Activated naive CD4-positive, alpha-beta T cell treated with anti-CD3 and anti-CD28 coated beads, Interleukin-2, amount 10 ng/mL, durations not matched to agents 7 days and 5 days (primary cell): ENCODE measurements at regions not wholly inside any gene's neighbourhood (a gene's known extent, or its start where the extent isn't known, plus 50 kb on each side); places are given as distances from the start of the nearest gene placed in this dataset.

Experiments
- CTCF ChIA-PET: fragments of 350-600 bp; sonication (Branson Sonifier 250); formaldehyde crosslinking; loops from one replicate; lab custom pipeline; 2021; ENCODE audit warnings: antibody characterized with exemption; lab: Charles Lee
- DNase-seq: peaks from one replicate; pipeline ENCODE4 v3.0.0-alpha.2; 2020
- H3K27ac Mint-ChIP-seq: one replicate; pipeline ENCODE4 v1.8.0; 2021; ENCODE audit warnings: mild to moderate bottlenecking, moderate library complexity, mixed read lengths
- H3K27me3 Mint-ChIP-seq: one replicate; pipeline ENCODE4 v1.8.0; 2021; ENCODE audit warnings: mild to moderate bottlenecking, mixed read lengths
- H3K36me3 Mint-ChIP-seq: one replicate; pipeline ENCODE4 v1.8.0; 2021; ENCODE audit warnings: mixed read lengths
- H3K4me1 Mint-ChIP-seq: one replicate; pipeline ENCODE4 v1.8.0; 2021; ENCODE audit warnings: mixed read lengths
- H3K4me3 Mint-ChIP-seq: one replicate; pipeline ENCODE4 v1.8.0; 2021; ENCODE audit warnings: mild to moderate bottlenecking, moderate library complexity, mixed read lengths
- H3K9me3 Mint-ChIP-seq: one replicate; pipeline ENCODE4 v1.8.0; 2021; ENCODE audit warnings: mixed read lengths

- Mint-ChIP-seq H3K4me1 (peaks cover 11% of the 10 kb centered on the region), H3K27ac (no peak overlapping the region), H3K9me3 (peaks cover 6% of the 10 kb centered on the region), H3K27me3 (peaks cover 34% of the 10 kb centered on the region), H3K36me3 (no peaks in the 10 kb centered on the region), H3K4me3 (no peak overlapping the region)
- no peak for DNase-seq
- CTCF ChIA-PET: no interaction called here
Observed at GRCh38 chr21:43322311-43322710, 104.6 kb downstream of the SIK1 start.

DNA sequence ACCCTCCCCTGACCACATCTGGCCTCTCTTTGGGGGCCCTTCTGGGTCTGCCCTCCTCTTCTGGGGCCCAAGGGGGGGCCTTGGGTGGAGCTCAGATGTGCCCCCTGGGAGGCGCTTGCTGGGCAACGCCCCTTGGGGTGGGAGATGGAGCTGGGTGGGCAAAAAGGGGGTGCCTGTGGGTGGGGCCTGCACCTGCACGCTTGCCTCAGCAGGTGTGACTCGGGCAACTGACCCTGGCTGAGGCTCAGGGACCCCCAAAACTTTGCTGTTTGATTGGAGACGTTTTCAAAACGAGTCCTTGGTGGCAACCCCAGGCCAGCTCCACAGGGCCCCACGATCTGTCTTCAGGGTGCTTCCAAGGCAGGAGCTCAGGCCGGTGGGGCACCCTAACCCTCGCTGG lies 105.3 kb downstream of the SIK1 start:
- CTCF ChIA-PET: no interaction called here
- no peak for DNase-seq
- H3K27ac Mint-ChIP-seq: no peak overlapping the region
- H3K4me1 Mint-ChIP-seq: peaks cover 11% of the 10 kb centered on the region
- peaks cover 6% of the 10 kb centered on the region for H3K9me3 Mint-ChIP-seq
- no peaks in the 10 kb centered on the region for H3K36me3 Mint-ChIP-seq
- H3K27me3 Mint-ChIP-seq: peaks cover 28% of the 10 kb centered on the region
- no peak overlapping the region for H3K4me3 Mint-ChIP-seq

- Mint-ChIP-seq H3K4me3 (no peak overlapping the region), H3K4me1 (peaks cover 6% of the 10 kb centered on the region), H3K36me3 (no peaks in the 10 kb centered on the region), H3K27me3 (peaks cover 31% of the 10 kb centered on the region), H3K9me3 (peaks cover 6% of the 10 kb centered on the region), H3K27ac (no peak overlapping the region)
- DNase-seq: no peak
- CTCF ChIA-PET: no interaction called here
Observed at GRCh38 chr21:43321111-43321510, 105.8 kb downstream of the SIK1 start.

DNA sequence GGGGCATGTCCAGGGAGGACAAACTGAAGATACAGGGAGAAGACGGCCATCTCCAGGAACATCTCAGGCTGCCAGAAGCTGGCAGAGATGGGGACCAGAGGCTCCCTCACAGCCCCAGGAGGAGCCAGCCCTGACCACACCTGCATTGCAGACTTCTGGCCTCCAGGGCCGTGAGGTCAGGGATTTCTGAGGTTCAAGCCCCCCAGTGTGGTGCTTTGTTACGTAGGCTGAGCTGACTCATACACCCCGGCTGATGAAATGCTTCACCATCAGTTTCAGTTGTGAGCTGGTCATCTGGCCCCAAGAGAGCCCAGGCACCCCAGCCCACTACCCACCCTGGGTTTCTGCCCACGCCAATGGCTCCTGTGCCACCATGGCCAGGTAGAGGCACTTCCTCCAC lies 106.4 kb downstream of the SIK1 start:
- peaks cover 2% of the 10 kb centered on the region for H3K4me1 Mint-ChIP-seq

GRCh38 chr21:43318841-43319781 lies 107.8 kb downstream of the SIK1 start:
- Mint-ChIP-seq H3K27ac (no peak overlapping the region), H3K4me3 (no peak overlapping the region), H3K4me1 (peaks cover 4% of the 10 kb centered on the region), H3K9me3 (peaks cover 6% of the 10 kb centered on the region), H3K27me3 (peaks cover 47% of the 10 kb centered on the region), H3K36me3 (no peaks in the 10 kb centered on the region)
- no peak for DNase-seq
- CTCF ChIA-PET: no interaction called here

More for the DNA sequence above, 106.4 kb downstream of the SIK1 start:
- H3K27ac Mint-ChIP-seq: no peak overlapping the region
- no peak for DNase-seq
- H3K4me3 Mint-ChIP-seq: no peak overlapping the region
- peaks cover 6% of the 10 kb centered on the region for H3K9me3 Mint-ChIP-seq
- H3K36me3 Mint-ChIP-seq: no peaks in the 10 kb centered on the region
- H3K27me3 Mint-ChIP-seq: peaks cover 37% of the 10 kb centered on the region
- CTCF ChIA-PET: no interaction called here

DNA sequence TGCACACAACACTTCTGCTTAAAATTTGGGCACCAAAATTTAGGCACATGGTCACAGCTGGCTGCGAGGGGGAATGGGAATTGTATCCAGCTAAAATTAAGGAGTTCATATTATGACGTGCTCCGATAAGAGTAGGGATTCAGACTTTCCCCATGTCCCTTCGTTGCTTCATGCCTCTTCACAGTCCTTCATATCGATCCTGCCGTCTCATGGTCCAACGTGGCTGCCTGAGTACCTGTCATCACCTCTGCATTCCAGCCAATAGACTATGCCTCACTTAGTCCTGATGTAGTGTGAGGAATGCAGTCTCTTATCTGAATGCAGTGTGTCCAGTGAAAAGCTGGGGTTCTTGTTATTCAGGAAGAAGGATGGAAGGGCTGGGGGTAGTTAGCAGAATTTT lies 108.6 kb downstream of the SIK1 start:
- CTCF ChIA-PET: no interaction called here
- H3K27me3 Mint-ChIP-seq: peaks cover 51% of the 10 kb centered on the region
- H3K9me3 Mint-ChIP-seq: peaks cover 6% of the 10 kb centered on the region
- no peak overlapping the region for H3K27ac Mint-ChIP-seq
- H3K36me3 Mint-ChIP-seq: no peaks in the 10 kb centered on the region
- DNase-seq: no peak
- peaks cover 4% of the 10 kb centered on the region for H3K4me1 Mint-ChIP-seq
- no peak overlapping the region for H3K4me3 Mint-ChIP-seq

GRCh38 chr21:43317959-43318358 lies 109.0 kb downstream of the SIK1 start:
- Mint-ChIP-seq H3K4me3 (no peak overlapping the region), H3K4me1 (peaks cover 4% of the 10 kb centered on the region), H3K9me3 (peaks cover 6% of the 10 kb centered on the region), H3K27ac (no peak overlapping the region), H3K27me3 (peaks cover 50% of the 10 kb centered on the region), H3K36me3 (no peaks in the 10 kb centered on the region)
- no peak for DNase-seq
- CTCF ChIA-PET: no interaction called here

GRCh38 chr21:43317254-43317748 lies 109.6 kb downstream of the SIK1 start:
- H3K27ac Mint-ChIP-seq: no peak overlapping the region
- CTCF ChIA-PET: interaction anchor here (0.6 to 2.6 kb wide), 2 partner anchors 9 to 324 kb away, joined by 3 to 9 read pairs; no protein-coding TSS in a partner anchor
- no peak for DNase-seq
- H3K27me3 Mint-ChIP-seq: peaks cover 46% of the 10 kb centered on the region
- H3K4me3 Mint-ChIP-seq: no peak overlapping the region
- H3K4me1 Mint-ChIP-seq: peaks cover 4% of the 10 kb centered on the region
- H3K9me3 Mint-ChIP-seq: peaks cover 6% of the 10 kb centered on the region
- H3K36me3 Mint-ChIP-seq: no peaks in the 10 kb centered on the region

GRCh38 chr21:43316156-43316845 lies 110.6 kb downstream of the SIK1 start:
- H3K36me3 Mint-ChIP-seq: no peaks in the 10 kb centered on the region
- no peak overlapping the region for H3K4me3 Mint-ChIP-seq
- H3K4me1 Mint-ChIP-seq: peaks cover 4% of the 10 kb centered on the region
- peaks cover 51% of the 10 kb centered on the region for H3K27me3 Mint-ChIP-seq
- CTCF ChIA-PET: interaction anchor here (1.0 to 2.6 kb wide), 2 partner anchors 10 to 45 kb away, joined by 3 to 9 read pairs; no protein-coding TSS in a partner anchor
- peaks cover 6% of the 10 kb centered on the region for H3K9me3 Mint-ChIP-seq
- H3K27ac Mint-ChIP-seq: no peak overlapping the region
- no peak for DNase-seq

DNA sequence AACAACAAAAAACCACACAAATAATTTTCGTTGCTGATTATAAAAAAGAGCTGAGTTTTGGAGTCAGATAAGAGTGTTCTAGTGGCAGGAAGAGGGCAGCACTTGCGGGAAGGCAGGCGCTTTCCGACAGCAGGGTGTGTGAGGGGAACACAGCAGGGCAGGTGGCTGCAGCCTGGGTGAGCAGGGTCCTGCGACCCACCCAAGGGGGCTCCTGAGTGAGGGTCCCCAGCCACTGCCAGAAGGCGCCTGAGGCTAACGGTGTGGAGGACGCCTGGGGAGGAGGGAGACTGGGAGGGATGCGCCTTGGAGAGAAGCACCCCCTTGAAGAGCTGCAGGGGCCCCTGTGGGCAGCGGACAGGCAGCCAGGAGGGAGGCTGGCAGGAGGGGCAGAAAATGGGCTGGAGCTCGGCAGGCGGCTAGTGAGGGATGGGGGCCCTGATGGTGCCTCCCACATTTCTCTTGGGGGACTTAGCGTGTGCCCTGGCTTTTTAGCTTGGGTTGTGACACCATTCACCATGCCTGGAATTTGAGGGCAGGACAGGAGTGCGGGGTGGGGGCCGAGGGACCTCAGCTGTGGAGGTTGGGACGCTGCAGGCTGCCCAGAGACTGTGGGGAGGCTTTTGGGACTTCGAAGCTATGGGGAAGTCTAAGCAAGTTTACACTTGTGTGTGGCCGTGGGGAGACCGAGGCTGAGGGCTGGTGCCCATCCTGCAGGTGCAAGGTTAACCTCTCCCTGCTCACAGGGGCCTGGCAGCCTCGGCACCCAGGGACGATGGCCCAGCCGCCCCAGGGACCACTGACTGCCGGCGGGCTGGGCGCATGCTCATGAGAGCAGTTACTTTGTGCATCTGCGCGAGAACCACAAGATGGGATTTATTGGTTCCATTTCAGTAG lies 111.4 kb downstream of the SIK1 start:
- CTCF ChIA-PET: interaction anchor here (0.6 to 2.6 kb wide), 5 partner anchors 9 to 330 kb away, joined by 3 to 9 read pairs (median 3); no protein-coding TSS in a partner anchor
- Mint-ChIP-seq H3K4me1 (peaks cover 4% of the 10 kb centered on the region), H3K4me3 (no peak overlapping the region), H3K27ac (no peak overlapping the region), H3K36me3 (no peaks in the 10 kb centered on the region), H3K27me3 (peaks cover 48% of the 10 kb centered on the region), H3K9me3 (peaks cover 6% of the 10 kb centered on the region)
- DNase-seq: peak; percentile 60

GRCh38 chr21:43313939-43314405 lies 113.0 kb downstream of the SIK1 start:
- no peak overlapping the region for H3K27ac Mint-ChIP-seq
- H3K4me3 Mint-ChIP-seq: no peak overlapping the region
- peaks cover 43% of the 10 kb centered on the region for H3K27me3 Mint-ChIP-seq
- peaks cover 4% of the 10 kb centered on the region for H3K4me1 Mint-ChIP-seq
- peaks cover 6% of the 10 kb centered on the region for H3K9me3 Mint-ChIP-seq
- CTCF ChIA-PET: no interaction called here
- no peaks in the 10 kb centered on the region for H3K36me3 Mint-ChIP-seq
- no peak for DNase-seq

DNA sequence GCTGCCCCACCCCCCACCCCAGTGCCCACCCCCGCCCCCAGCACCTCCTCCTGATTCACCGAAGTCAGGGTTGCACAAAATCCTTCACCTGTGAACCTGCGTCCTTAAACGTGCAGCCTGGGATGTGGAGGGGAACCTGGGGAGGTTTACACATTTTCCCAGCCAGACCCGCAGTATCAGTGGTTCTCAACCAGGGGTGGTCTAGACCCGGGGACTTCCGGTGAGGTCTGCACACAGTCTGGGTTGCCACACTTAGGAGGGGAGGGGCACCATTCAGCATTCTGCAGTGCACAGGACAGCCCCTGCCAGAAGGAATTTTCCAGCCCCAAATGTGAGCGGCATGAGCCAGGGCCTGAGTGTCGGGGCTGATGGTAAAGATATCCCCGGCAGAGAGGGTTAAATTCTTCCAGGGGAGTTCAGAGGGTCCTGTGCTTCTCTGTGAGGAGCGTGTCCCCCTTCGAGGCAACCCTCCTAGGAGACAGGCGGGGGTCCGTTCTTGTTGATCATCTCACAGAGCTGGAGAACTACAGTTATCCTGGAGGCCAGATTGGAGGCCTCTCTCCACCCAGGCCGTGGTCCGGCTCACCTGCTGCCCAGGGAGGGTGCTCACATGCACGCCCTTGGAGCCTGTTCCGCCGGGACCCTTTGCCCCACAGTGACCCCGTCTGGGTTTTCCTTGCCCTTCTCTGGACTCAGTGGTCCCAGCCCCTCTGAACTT lies 113.6 kb downstream of the SIK1 start:
- peaks cover 4% of the 10 kb centered on the region for H3K4me1 Mint-ChIP-seq
- H3K9me3 Mint-ChIP-seq: peaks cover 5% of the 10 kb centered on the region
- CTCF ChIA-PET: no interaction called here
- H3K4me3 Mint-ChIP-seq: no peak overlapping the region
- H3K27ac Mint-ChIP-seq: no peak overlapping the region
- no peak for DNase-seq
- H3K27me3 Mint-ChIP-seq: peaks cover 37% of the 10 kb centered on the region
- H3K36me3 Mint-ChIP-seq: no peaks in the 10 kb centered on the region

GRCh38 chr21:43312751-43313169 lies 114.2 kb downstream of the SIK1 start:
- Mint-ChIP-seq H3K36me3 (no peaks in the 10 kb centered on the region), H3K4me1 (peaks cover 4% of the 10 kb centered on the region), H3K27me3 (peaks cover 34% of the 10 kb centered on the region), H3K9me3 (peaks cover 4% of the 10 kb centered on the region), H3K4me3 (no peak overlapping the region), H3K27ac (no peak overlapping the region)
- CTCF ChIA-PET: no interaction called here
- no peak for DNase-seq
